K562 (cell line): ENCODE measurements at regions not wholly inside any gene's neighbourhood (a gene's known extent, or its start where the extent isn't known, plus 50 kb on each side); places are given as distances from the start of the nearest gene placed in this dataset.

Experiments
- CHD1 ChIP-seq: fragments of 200-600 bp; sonication (generic); IDR thresholded peaks from one replicate; pipeline ENCODE4 v1.6.1; 2012; ENCODE audit warnings: mild to moderate bottlenecking, moderate library complexity, low read length, inconsistent platforms
- CREB1 ChIP-seq, 2 experiments: sonication (generic) in 1 of 2; formaldehyde crosslinking in 1 of 2; IDR thresholded peaks; 2 replicates each; pipeline versions ENCODE4 v1.6.1 to v1.8.0; 2012 to 2022; ENCODE audit warnings: inconsistent platforms in 1 of 2, mild to moderate bottlenecking in 1 of 2, missing genetic modification reagents in 1 of 2, moderate library complexity in 1 of 2
- CREM ChIP-seq: IDR thresholded peaks from 2 replicates; pipeline ENCODE4 v1.6.1; 2014; ENCODE audit warnings: antibody characterized with exemption, low read depth
- EZH2 ChIP-seq: IDR thresholded peaks from 2 replicates; pipeline ENCODE4 v1.6.1; 2012; ENCODE audit warnings: low read depth, mild to moderate bottlenecking, inconsistent platforms, low read length, borderline replicate concordance
- HDAC1 ChIP-seq, 2 experiments: fragments of 450-650 bp; IDR thresholded peaks; 2 replicates each; pipeline ENCODE4 v1.6.1; 2016 to 2017; ENCODE audit warnings: inconsistent platforms in 1 of 2, mild to moderate bottlenecking in 1 of 2, moderate library complexity in 1 of 2
- IFI16 ChIP-seq: fragments of 250-450 bp; sonication (Bioruptor Pico); IDR thresholded peaks from 2 replicates; pipeline ENCODE4 v2.1.2; 2022; ENCODE audit warnings: mild to moderate bottlenecking, inconsistent platforms
- KLF1 ChIP-seq: fragments of 450-650 bp; IDR thresholded peaks from 2 replicates; pipeline ENCODE4 v1.6.1; 2016; ENCODE audit warnings: missing genetic modification characterization, missing compliant biosample characterization
- MITF ChIP-seq: IDR thresholded peaks from 2 replicates; pipeline ENCODE4 v1.6.1; 2014; ENCODE audit warnings: antibody characterized with exemption
- MLX ChIP-seq, 2 experiments: fragments of 450-650 bp in 1 of 2; sonication (generic) in 1 of 2; formaldehyde crosslinking; conservative IDR thresholded peaks; 2 replicates each; pipeline versions ENCODE4 v1.4.0 to v1.8.1; 2020 to 2022; ENCODE audit warnings: mild to moderate bottlenecking in 1 of 2, missing genetic modification reagents in 1 of 2
- NFATC3 ChIP-seq: fragments of 450-650 bp; IDR thresholded peaks from 2 replicates; pipeline ENCODE4 v1.6.1; 2017; ENCODE audit warnings: mild to moderate bottlenecking
- PHB2 ChIP-seq: fragments of 450-650 bp; IDR thresholded peaks from 2 replicates; pipeline ENCODE4 v1.6.1; 2017; ENCODE audit warnings: low read depth
- RNF2 ChIP-seq: sonication (generic); IDR thresholded peaks from 2 replicates; pipeline ENCODE4 v1.6.1; 2016
- SNAPC5 ChIP-seq: fragments of 250-450 bp; sonication (Bioruptor Pico); IDR thresholded peaks from 2 replicates; pipeline ENCODE4 v1.8.0; 2021; ENCODE audit warnings: moderate library complexity, mild to moderate bottlenecking, inconsistent platforms
- TFE3 ChIP-seq: fragments of 450-650 bp; formaldehyde crosslinking; IDR thresholded peaks from 2 replicates; pipeline ENCODE4 v1.4.0; 2020; ENCODE audit warnings: mild to moderate bottlenecking, mixed read lengths
- TOE1 ChIP-seq, 2 experiments: fragments of 450-650 bp in 1 of 2; sonication (generic) in 1 of 2; formaldehyde crosslinking in 1 of 2; IDR thresholded peaks; 2 replicates each; pipeline versions ENCODE4 v1.7.1 to v1.8.0; 2016 to 2022; ENCODE audit warnings: borderline replicate concordance in 2 of 2, mild to moderate bottlenecking in 2 of 2, antibody characterized with exemption in 1 of 2, inconsistent platforms in 1 of 2, low read depth in 1 of 2, missing genetic modification reagents in 1 of 2, moderate library complexity in 1 of 2
- XRCC5 ChIP-seq: fragments of 200-400 bp; formaldehyde crosslinking; IDR thresholded peaks from 2 replicates; pipeline ENCODE4 v1.6.1; 2017; ENCODE audit warnings: low read depth, mild to moderate bottlenecking, low read length
- ZBED1 ChIP-seq: IDR thresholded peaks from 2 replicates; pipeline ENCODE4 v1.6.1; 2014
- ZBTB8A ChIP-seq: fragments of 450-650 bp; IDR thresholded peaks from 2 replicates; pipeline ENCODE4 v1.6.1; 2018; ENCODE audit warnings: mild to moderate bottlenecking, moderate library complexity; ENCODE audit not compliant: partially characterized antibody
- ZNF384 ChIP-seq: IDR thresholded peaks from 2 replicates; pipeline ENCODE4 v1.6.1; 2012; ENCODE audit warnings: low read depth, low read length, improper control_type of control experiment
- ZNF512 ChIP-seq: IDR thresholded peaks from 2 replicates; pipeline ENCODE4 v1.6.1; 2016; ENCODE audit warnings: missing genetic modification characterization, missing compliant biosample characterization

- TF ChIP-seq MITF (peak; percentile 80), ZBED1 (peak; percentile 90; the same call in 1 of the 2 replicates), CREM (peak; percentile 87), NFATC3 (peak; percentile 83), ZNF512 (no peak), HDAC1 (IDR thresholded peaks at IDR 0.05) (peak; percentile 76 to 93; a peak in 3 of 4 replicates), EZH2 (no peak), PHB2 (peak; percentile 73; the same call in 1 of the 2 replicates), KLF1 (tag) (0 out of 2 replicates have a peak, but pooled peaks have one; percentile 25), CHD1 (no peak), TFE3 (CRISPR knock-in tag) (peak; percentile 99), ZNF384 (peak; percentile 23; the same call in 1 of the 2 replicates), CREB1 (IDR thresholded peaks at IDR 0.05) (peak; percentile 78), CREB1 (CRISPR knock-in tag; IDR thresholded peaks at IDR 0.05) (no peak), IFI16 (0 out of 2 replicates have a peak, but pooled peaks have one; percentile 7), ZBTB8A (no peak), TOE1 (IDR thresholded peaks at IDR 0.05; ENCODE audit: borderline replicate concordance) (peak; percentile 99), TOE1 (CRISPR knock-in tag; IDR thresholded peaks at IDR 0.05; ENCODE audit: borderline replicate concordance, low read depth) (no peak), MLX (CRISPR knock-in tag; conservative IDR thresholded peaks at IDR 0.05) (no peak), XRCC5 (0 out of 2 replicates have a peak, but pooled peaks have one; percentile 74), RNF2 (peak; percentile 100), SNAPC5 (CRISPR knock-in tag) (no peak)
Observed at GRCh38 chr6:146876271-146877151, 277.7 kb downstream of the ADGB start (continued).
